Tibial nerve (tissue), 4 donors: ENCODE measurements at regions not wholly inside any gene's neighbourhood (a gene's known extent, or its start where the extent isn't known, plus 50 kb on each side); places are given as distances from the start of the nearest gene placed in this dataset.

ENCODE experiments used
- DNase-seq, 2 donors: peaks; one replicate each; pipeline ENCODE4 v3.0.0-alpha.2; 2019; ENCODE audit warnings: low spot score in 2 of 2
- H3K27ac ChIP-seq, 4 donors: fragments of 200-600 bp; sonication (generic) in 3 of 4; one replicate each; pipeline ENCODE4 v1.5.1; 2017 to 2019; ENCODE audit warnings: mild to moderate bottlenecking in 1 of 4
- H3K27me3 ChIP-seq, 2 donors: fragments of 200-600 bp; sonication (generic) in 1 of 2; one replicate each; pipeline versions ENCODE4 v1.5.1 to v1.6.0; 2017 to 2019
- H3K36me3 ChIP-seq, 3 donors: fragments of 200-600 bp; sonication (generic); one replicate each; pipeline ENCODE4 v1.5.1; 2018 to 2019
- H3K4me1 ChIP-seq, 4 donors: fragments of 200-600 bp; sonication (generic) in 3 of 4; one replicate each; pipeline ENCODE4 v1.5.1; 2017 to 2019
- H3K4me3 ChIP-seq, 4 donors: fragments of 200-600 bp; sonication (generic) in 3 of 4; one replicate each; pipeline ENCODE4 v1.5.1; 2017 to 2019; ENCODE audit warnings: mild to moderate bottlenecking in 1 of 4, moderate library complexity in 1 of 4
- H3K9me3 ChIP-seq, 4 donors: fragments of 200-600 bp; sonication (generic) in 3 of 4; one replicate each; pipeline ENCODE4 v1.5.1; 2017 to 2019
- CTCF ChIP-seq, 5 experiments: fragments of 200-600 bp in 3 of 5; fragments of 450-650 bp in 2 of 5; sonication (generic) in 3 of 5; IDR thresholded peaks; one replicate each; pipeline ENCODE4 v1.5.1; 2016 to 2019; ENCODE audit warnings: antibody characterized with exemption in 5 of 5, mild to moderate bottlenecking in 3 of 5, moderate library complexity in 2 of 5
- EP300 ChIP-seq, 2 donors: sonication (generic); formaldehyde crosslinking; IDR thresholded peaks; one replicate each; pipeline ENCODE4 v1.6.1; 2017; ENCODE audit warnings: antibody characterized with exemption in 2 of 2, mild to moderate bottlenecking in 1 of 2
- POLR2A ChIP-seq, 2 donors: fragments of 450-650 bp; IDR thresholded peaks; one replicate each; pipeline ENCODE4 v1.6.1; 2017; ENCODE audit warnings: antibody characterized with exemption in 2 of 2, mild to moderate bottlenecking in 2 of 2, moderate library complexity in 2 of 2
- WGBS, 2 donors: methylation state at CpG; one replicate each; pipeline ENCODE4 v1.1.5; 2018; 5-methylcytosine and 5-hydroxymethylcytosine counted together

GRCh38 chr4:138013625-138014024 is 228.5 kb downstream of the SLC7A11 start:
- H3K27ac ChIP-seq, result no peak overlapping the region
- TF ChIP-seq CTCF (IDR thresholded peaks at IDR 0.05), result no peak
- no peak for TF ChIP-seq EP300 (IDR thresholded peaks at IDR 0.05)
- no peak for TF ChIP-seq POLR2A (IDR thresholded peaks at IDR 0.05)
- WGBS, 2 donors, result 59 to 79% methylated on average over 3 of the region's 3 CpGs
- no peak for DNase-seq
- no peaks in the 10 kb centered on the region for H3K27me3 ChIP-seq
- H3K4me3 ChIP-seq, result no peak overlapping the region
- H3K36me3 ChIP-seq, result no peaks in the 10 kb centered on the region
- H3K9me3 ChIP-seq, result no peaks in the 10 kb centered on the region
- H3K4me1 ChIP-seq, result no peaks in the 10 kb centered on the region

- Histone ChIP-seq H3K27me3 (no peaks in the 10 kb centered on the region), H3K4me3 (no peak overlapping the region), H3K36me3 (no peaks in the 10 kb centered on the region), H3K4me1 (no peaks in the 10 kb centered on the region), H3K27ac (no peak overlapping the region), H3K9me3 (no peaks in the 10 kb centered on the region)
- TF ChIP-seq EP300 (IDR thresholded peaks at IDR 0.05) (no peak), POLR2A (IDR thresholded peaks at IDR 0.05) (no peak), CTCF (IDR thresholded peaks at IDR 0.05) (no peak)
- no peak for DNase-seq
Observed at GRCh38 chr4:138010639-138011038, 231.5 kb downstream of the SLC7A11 start.

GRCh38 chr4:138007572-138007971 is 234.6 kb downstream of the SLC7A11 start:
- Histone ChIP-seq H3K27me3 (no peaks in the 10 kb centered on the region), H3K36me3 (no peaks in the 10 kb centered on the region), H3K4me1 (no peaks in the 10 kb centered on the region), H3K9me3 (no peaks in the 10 kb centered on the region), H3K27ac (no peak overlapping the region), H3K4me3 (no peak overlapping the region)
- WGBS, 2 donors, result 81 to 87% methylated on average over 1 of the region's 1 CpG
- no peak for DNase-seq
- TF ChIP-seq POLR2A (IDR thresholded peaks at IDR 0.05) (no peak), EP300 (IDR thresholded peaks at IDR 0.05) (no peak), CTCF (IDR thresholded peaks at IDR 0.05) (no peak)

- no peaks in the 10 kb centered on the region for H3K9me3 ChIP-seq
- H3K4me1 ChIP-seq, result no peaks in the 10 kb centered on the region
- no peaks in the 10 kb centered on the region for H3K27me3 ChIP-seq
- no peaks in the 10 kb centered on the region for H3K36me3 ChIP-seq
- no peak overlapping the region for H3K4me3 ChIP-seq
- no peak for TF ChIP-seq CTCF (IDR thresholded peaks at IDR 0.05)
- no peak for DNase-seq
- 65 to 75% methylated on average over 1 of the region's 1 CpG for WGBS, 2 donors
- H3K27ac ChIP-seq, result no peak overlapping the region
Observed at GRCh38 chr4:138005486-138005885, 236.7 kb downstream of the SLC7A11 start.

- no peak for DNase-seq
- no peaks in the 10 kb centered on the region for H3K9me3 ChIP-seq
- no peak overlapping the region for H3K4me3 ChIP-seq
- peaks cover 0 to 11% (median 0%) of the 10 kb centered on the region in 4 donors for H3K4me1 ChIP-seq
- no peaks in the 10 kb centered on the region for H3K27me3 ChIP-seq
- TF ChIP-seq EP300 (IDR thresholded peaks at IDR 0.05) (no peak), CTCF (IDR thresholded peaks at IDR 0.05) (no peak), POLR2A (IDR thresholded peaks at IDR 0.05) (no peak)
- H3K27ac ChIP-seq, result no peak overlapping the region
- no peaks in the 10 kb centered on the region for H3K36me3 ChIP-seq
Observed at GRCh38 chr4:138003248-138003647, 238.9 kb downstream of the SLC7A11 start.
